H9 (cell line): ENCODE measurements at regions not wholly inside any gene's neighbourhood (a gene's known extent, or its start where the extent isn't known, plus 50 kb on each side); places are given as distances from the start of the nearest gene placed in this dataset.

Source experiments
- DNase-seq: peaks from one replicate; pipeline ENCODE4 v3.0.0-alpha.2; 2017
- H2AFZ ChIP-seq: one replicate; pipeline ENCODE4 v1.6.1; 2013; ENCODE audit warnings: mild to moderate bottlenecking, low read length, control low read depth, moderate library complexity
- H2AK5ac ChIP-seq: 2 replicates; pipeline ENCODE4 v1.6.1; 2013; ENCODE audit warnings: low read length, control low read depth, mixed read lengths; ENCODE audit not compliant: insufficient read length
- H2BK120ac ChIP-seq: one replicate; pipeline ENCODE4 v1.6.1; 2013; ENCODE audit warnings: low read depth, mild to moderate bottlenecking, low read length, control low read depth, inconsistent platforms; ENCODE audit not compliant: poor library complexity, severe bottlenecking
- H2BK12ac ChIP-seq: 2 replicates; pipeline ENCODE4 v1.6.1; 2013; ENCODE audit warnings: low read length, control low read depth, mixed read lengths, low read depth; ENCODE audit not compliant: insufficient read length
- H2BK15ac ChIP-seq: 2 replicates; pipeline ENCODE4 v1.6.1; 2013; ENCODE audit warnings: low read depth, low read length, control low read depth
- H2BK20ac ChIP-seq: one replicate; pipeline ENCODE4 v1.6.1; 2013; ENCODE audit warnings: low read depth, mild to moderate bottlenecking, low read length, control low read depth, inconsistent platforms; ENCODE audit not compliant: poor library complexity, severe bottlenecking
- H2BK5ac ChIP-seq: 2 replicates; pipeline ENCODE4 v1.6.1; 2013; ENCODE audit warnings: low read length, control low read depth, mixed read lengths; ENCODE audit not compliant: insufficient read length
- H3K14ac ChIP-seq: 2 replicates; pipeline ENCODE4 v1.6.1; 2013; ENCODE audit warnings: low read length, control low read depth; ENCODE audit not compliant: insufficient read depth
- H3K18ac ChIP-seq: 2 replicates; pipeline ENCODE4 v1.6.1; 2013; ENCODE audit warnings: low read depth, mild to moderate bottlenecking, mixed read lengths, low read length, control low read depth; ENCODE audit not compliant: insufficient read length
- H3K23ac ChIP-seq: 2 replicates; pipeline ENCODE4 v1.6.1; 2013; ENCODE audit warnings: low read length, control low read depth, mixed read lengths, low read depth; ENCODE audit not compliant: insufficient read length
- H3K23me2 ChIP-seq: 2 replicates; pipeline ENCODE4 v1.6.1; 2013; ENCODE audit warnings: low read depth, mild to moderate bottlenecking, mixed read lengths, low read length, control low read depth; ENCODE audit not compliant: insufficient read length, poor library complexity, severe bottlenecking
- H3K27ac ChIP-seq: 2 replicates; pipeline ENCODE4 v1.5.1; 2013; ENCODE audit warnings: low read length, control low read depth, mixed read lengths, low read depth; ENCODE audit not compliant: insufficient read length
- H3K27me3 ChIP-seq: 2 replicates; pipeline ENCODE4 v1.6.1; 2013; ENCODE audit warnings: low read length, control low read depth, inconsistent platforms; ENCODE audit not compliant: insufficient read depth
- H3K4ac ChIP-seq: 2 replicates; pipeline ENCODE4 v1.6.1; 2013; ENCODE audit warnings: low read depth, mild to moderate bottlenecking, control low read depth, inconsistent platforms, low read length, moderate library complexity
- H3K4me1 ChIP-seq: 2 replicates; pipeline ENCODE4 v1.6.1; 2013; ENCODE audit warnings: low read length, control low read depth, inconsistent platforms; ENCODE audit not compliant: insufficient read depth
- H3K4me2 ChIP-seq: 2 replicates; pipeline ENCODE4 v1.6.1; 2013; ENCODE audit warnings: low read length, control low read depth, mixed read lengths; ENCODE audit not compliant: insufficient read length, insufficient read depth
- H3K56ac ChIP-seq: 2 replicates; pipeline ENCODE4 v1.6.1; 2013; ENCODE audit warnings: low read depth, mild to moderate bottlenecking, mixed read lengths, low read length, control low read depth; ENCODE audit not compliant: insufficient read length
- H3K79me1 ChIP-seq: 2 replicates; pipeline ENCODE4 v1.6.1; 2013; ENCODE audit warnings: low read depth, mild to moderate bottlenecking, moderate library complexity, low read length, control low read depth, inconsistent platforms; ENCODE audit not compliant: insufficient read depth, poor library complexity, severe bottlenecking
- H3K79me2 ChIP-seq: 2 replicates; pipeline ENCODE4 v1.6.1; 2013; ENCODE audit warnings: low read length, control low read depth, inconsistent platforms; ENCODE audit not compliant: insufficient read depth
- H3K9ac ChIP-seq: 2 replicates; pipeline ENCODE4 v1.6.1; 2013; ENCODE audit warnings: low read length, control low read depth, mixed read lengths; ENCODE audit not compliant: insufficient read length; ENCODE audit errors: extremely low read depth
- H3K9me3 ChIP-seq: one replicate; pipeline ENCODE4 v1.6.1; 2013; ENCODE audit warnings: low read depth, low read length, inconsistent platforms; ENCODE audit not compliant: control insufficient read depth
- H3T11ph ChIP-seq: one replicate; pipeline ENCODE4 v1.6.1; 2013; ENCODE audit warnings: mild to moderate bottlenecking, low read length, control low read depth, inconsistent platforms
- H4K20me1 ChIP-seq: one replicate; pipeline ENCODE4 v1.6.1; 2013; ENCODE audit not compliant: control insufficient read depth, insufficient read length, insufficient read depth
- H4K5ac ChIP-seq: 2 replicates; pipeline ENCODE4 v1.6.1; 2013; ENCODE audit warnings: low read depth, mild to moderate bottlenecking, mixed read lengths, low read length, control low read depth; ENCODE audit not compliant: insufficient read length
- H4K8ac ChIP-seq: replicated peaks from 2 replicates; pipeline ENCODE4 v1.6.1; 2013; ENCODE audit warnings: low read length, control low read depth, mixed read lengths, low read depth; ENCODE audit not compliant: insufficient read length
- H4K91ac ChIP-seq: 2 replicates; pipeline ENCODE4 v1.6.1; 2013; ENCODE audit warnings: low read depth, mild to moderate bottlenecking, moderate library complexity, mixed read lengths, low read length, control low read depth; ENCODE audit not compliant: insufficient read length
- H3K27ac Mint-ChIP-seq, 3 experiments: 2 replicates in 2 of 3; 3 replicates in 1 of 3; pipeline ENCODE4 v1.8.0; 2020 to 2021; ENCODE audit warnings: mixed read lengths in 3 of 3, mild to moderate bottlenecking in 1 of 3, moderate library complexity in 1 of 3
- H3K27me3 Mint-ChIP-seq: 2 replicates; pipeline ENCODE4 v1.8.0; 2021; ENCODE audit warnings: low read depth, mild to moderate bottlenecking, moderate library complexity, mixed read lengths
- H3K36me3 Mint-ChIP-seq, 3 experiments: 2 replicates in 2 of 3; 3 replicates in 1 of 3; pipeline ENCODE4 v1.8.0; 2020 to 2021; ENCODE audit warnings: low read depth in 3 of 3, mixed read lengths in 3 of 3; ENCODE audit not compliant: insufficient read depth in 1 of 3
- H3K4me1 Mint-ChIP-seq, 2 experiments: 2 replicates each; pipeline ENCODE4 v1.8.0; 2020; ENCODE audit warnings: mixed read lengths in 2 of 2
- H3K4me3 Mint-ChIP-seq, 2 experiments: 2 replicates in 1 of 2; 3 replicates in 1 of 2; pipeline ENCODE4 v1.8.0; 2020 to 2021; ENCODE audit warnings: mild to moderate bottlenecking in 2 of 2, mixed read lengths in 2 of 2, moderate library complexity in 1 of 2
- H3K9me3 Mint-ChIP-seq, 2 experiments: 2 replicates in 1 of 2; 3 replicates in 1 of 2; pipeline ENCODE4 v1.8.0; 2020; ENCODE audit warnings: mild to moderate bottlenecking in 2 of 2, mixed read lengths in 2 of 2, moderate library complexity in 1 of 2
- WGBS: extraction: QIAGEN DNeasy Blood & Tissue Kit; methylation state at CpG from one replicate; pipeline ENCODE4 v1.1.7; 2013; ENCODE audit warnings: missing lambda C conversion rate, low lambda C conversion rate, mixed read lengths; ENCODE audit not compliant: insufficient read length; ENCODE audit errors: extremely low coverage; 5-methylcytosine and 5-hydroxymethylcytosine counted together
- TF ChIP-seq, protein P1 (sequence below): fragments of 200-600 bp; sonication (generic); conservative IDR thresholded peaks from 3 replicates; pipeline ENCODE4 v1.8.0; 2021; ENCODE audit warnings: antibody characterized with exemption, mild to moderate bottlenecking

DNA sequence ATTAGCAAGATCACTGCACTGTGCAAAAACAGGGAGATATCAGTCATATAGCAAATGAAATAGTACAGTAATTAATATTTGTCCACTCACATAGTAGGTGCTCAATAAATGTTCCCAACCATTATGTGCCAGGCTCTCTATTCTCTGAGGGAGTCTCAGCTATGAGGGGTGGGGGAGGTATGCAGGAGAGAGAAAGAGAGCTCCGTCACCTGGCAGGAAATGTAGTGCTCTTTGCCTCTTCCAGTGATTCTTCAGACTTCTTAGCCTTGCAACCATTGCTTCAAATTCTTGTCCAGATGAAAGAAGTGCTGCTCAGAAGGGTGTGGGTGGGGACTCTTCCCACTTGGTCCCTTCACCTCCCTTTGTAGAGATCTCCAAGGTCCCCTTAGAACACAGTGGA is 84.5 kb upstream of the SPRY1 start:
- Histone ChIP-seq H3K27ac (no peak overlapping the region), H4K20me1 (no peaks in the 10 kb centered on the region), H3K18ac (no peak overlapping the region), H2AFZ (no peak overlapping the region), H3K79me1 (no peaks in the 10 kb centered on the region), H3K14ac (no peak overlapping the region), H2BK120ac (no peak overlapping the region), H3K27me3 (no peaks in the 10 kb centered on the region), H3K4me2 (no peak overlapping the region), H3K79me2 (no peaks in the 10 kb centered on the region), H2AK5ac (no peak overlapping the region), H3T11ph (no peak overlapping the region), H2BK5ac (no peak overlapping the region), H3K23ac (no peak overlapping the region), H4K5ac (no peak overlapping the region), H2BK12ac (no peak overlapping the region), H2BK20ac (no peak overlapping the region), H3K23me2 (no peaks in the 10 kb centered on the region), H3K4me1 (peaks cover 4% of the 10 kb centered on the region; the same call in 1 of the 2 replicates), H3K9me3 (no peaks in the 10 kb centered on the region), H4K8ac (no peak overlapping the region), H2BK15ac (no peak overlapping the region), H3K56ac (no peak overlapping the region), H4K91ac (no peak overlapping the region), H3K4ac (no peak overlapping the region), H3K9ac (no peak overlapping the region)
- peaks cover 17 to 21% of the 10 kb centered on the region in 2 experiments for H3K4me1 Mint-ChIP-seq
- WGBS: no CpG with 5 or more reads among the region's 1 CpG
- peaks cover 9 to 11% of the 10 kb centered on the region in 2 experiments for H3K9me3 Mint-ChIP-seq
- H3K36me3 Mint-ChIP-seq: peaks cover 13 to 25% (median 21%) of the 10 kb centered on the region in 3 experiments
- H3K4me3 Mint-ChIP-seq: no peak overlapping the region
- TF ChIP-seq, protein P1, sequence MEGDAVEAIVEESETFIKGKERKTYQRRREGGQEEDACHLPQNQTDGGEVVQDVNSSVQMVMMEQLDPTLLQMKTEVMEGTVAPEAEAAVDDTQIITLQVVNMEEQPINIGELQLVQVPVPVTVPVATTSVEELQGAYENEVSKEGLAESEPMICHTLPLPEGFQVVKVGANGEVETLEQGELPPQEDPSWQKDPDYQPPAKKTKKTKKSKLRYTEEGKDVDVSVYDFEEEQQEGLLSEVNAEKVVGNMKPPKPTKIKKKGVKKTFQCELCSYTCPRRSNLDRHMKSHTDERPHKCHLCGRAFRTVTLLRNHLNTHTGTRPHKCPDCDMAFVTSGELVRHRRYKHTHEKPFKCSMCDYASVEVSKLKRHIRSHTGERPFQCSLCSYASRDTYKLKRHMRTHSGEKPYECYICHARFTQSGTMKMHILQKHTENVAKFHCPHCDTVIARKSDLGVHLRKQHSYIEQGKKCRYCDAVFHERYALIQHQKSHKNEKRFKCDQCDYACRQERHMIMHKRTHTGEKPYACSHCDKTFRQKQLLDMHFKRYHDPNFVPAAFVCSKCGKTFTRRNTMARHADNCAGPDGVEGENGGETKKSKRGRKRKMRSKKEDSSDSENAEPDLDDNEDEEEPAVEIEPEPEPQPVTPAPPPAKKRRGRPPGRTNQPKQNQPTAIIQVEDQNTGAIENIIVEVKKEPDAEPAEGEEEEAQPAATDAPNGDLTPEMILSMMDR: no peak
- no peak for DNase-seq
- H3K27me3 Mint-ChIP-seq: no peaks in the 10 kb centered on the region
- H3K27ac Mint-ChIP-seq: no peak overlapping the region
